GM12878 (cell line): ENCODE measurements at regions not wholly inside any gene's neighbourhood (a gene's known extent, or its start where the extent isn't known, plus 50 kb on each side); places are given as distances from the start of the nearest gene placed in this dataset.

ENCODE experiments used
- ATAC-seq: fragments of 200-7000 bp; cut with Tn5 transposase; 3 replicates; pipeline ENCODE4 v1.9.1; 2020; ENCODE audit warnings: mild to moderate bottlenecking, moderate library complexity
- BruUV-seq: library from RNA; stranded (reverse); fragments of 400-500 nt; replicated peaks from 2 replicates; lab custom pipeline; 2021; lab: Mats Ljungman, UMichigan
- CTCF ChIA-PET: fragments of 300-600 bp; sonication (Branson Sonifier 250); formaldehyde crosslinking; extraction: SDS; loops from one replicate; lab custom pipeline; 2021; ENCODE audit warnings: inconsistent platforms; lab: Yijun Ruan, JAX
- POLR2A ChIA-PET: fragments of 350-600 bp; formaldehyde crosslinking; extraction: SDS; loops from one replicate; lab custom pipeline; 2021; ENCODE audit warnings: inconsistent platforms; lab: Charles Lee
- RAD21 ChIA-PET: fragments of 300-600 bp; sonication (Branson Sonifier 250); formaldehyde crosslinking; loops from one replicate; lab custom pipeline; 2023; ENCODE audit warnings: antibody characterized with exemption; ENCODE audit not compliant: unreplicated experiment; lab: Charles Lee
- SMC1A ChIA-PET: fragments of 300-600 bp; sonication (Branson Sonifier 250); formaldehyde crosslinking; loops from one replicate; lab custom pipeline; 2023; ENCODE audit not compliant: unreplicated experiment, uncharacterized antibody; lab: Charles Lee
- DNase-seq: peaks from one replicate; pipeline ENCODE4 v3.0.0-alpha.2; 2011; ENCODE audit warnings: low read depth, low spot score
- FAIRE-seq: peaks from 3 replicates; lab custom pipeline; 2011; peaks lifted over from hg19 to GRCh38; lab: Jason Lieb, UNC
- H2AFZ ChIP-seq: 2 replicates; pipeline ENCODE4 v1.6.0; 2011; ENCODE audit warnings: low read depth, low read length, control low read depth; ENCODE audit not compliant: control insufficient read depth
- H3K27ac ChIP-seq: 2 replicates; pipeline ENCODE4 v1.5.1; 2011; ENCODE audit warnings: control low read depth; ENCODE audit not compliant: control insufficient read depth, insufficient read depth
- H3K27me3 ChIP-seq, 2 experiments: replicated peaks in 1 of 2; 2 replicates each; pipeline versions ENCODE4 v1.6.0 to v1.6.1; 2011; ENCODE audit warnings: low read length in 1 of 2; ENCODE audit not compliant: control insufficient read depth in 2 of 2, insufficient read depth in 2 of 2
- H3K36me3 ChIP-seq, 2 experiments: 2 replicates each; pipeline ENCODE4 v1.5.1; 2011; ENCODE audit warnings: low read length in 1 of 2; ENCODE audit not compliant: control insufficient read depth in 2 of 2, insufficient read depth in 2 of 2
- H3K4me1 ChIP-seq: 2 replicates; pipeline ENCODE4 v1.6.1; 2011; ENCODE audit warnings: mild to moderate bottlenecking, low read length, moderate library complexity, mixed read lengths; ENCODE audit not compliant: control insufficient read depth, insufficient read depth
- H3K4me2 ChIP-seq: 2 replicates; pipeline ENCODE4 v1.6.0; 2011; ENCODE audit warnings: control low read depth; ENCODE audit not compliant: control insufficient read depth, insufficient read depth
- H3K4me3 ChIP-seq: fragments of 200-600 bp; sonication (generic); 2 replicates; pipeline ENCODE4 v1.5.1; 2016
- H3K79me2 ChIP-seq: 2 replicates; pipeline ENCODE4 v1.6.0; 2011; ENCODE audit warnings: low read length; ENCODE audit not compliant: control insufficient read depth, insufficient read depth
- H3K9ac ChIP-seq: 2 replicates; pipeline ENCODE4 v1.8.0; 2011; ENCODE audit warnings: low read length, control low read depth, mixed read lengths; ENCODE audit not compliant: control insufficient read depth, insufficient read depth
- H3K9me3 ChIP-seq: replicated peaks from 3 replicates; pipeline ENCODE4 v1.5.1; 2011; ENCODE audit warnings: mild to moderate bottlenecking, low read length; ENCODE audit not compliant: control insufficient read depth, insufficient read depth
- H4K20me1 ChIP-seq: 2 replicates; pipeline ENCODE4 v1.6.0; 2011; ENCODE audit not compliant: control insufficient read depth, insufficient read depth
- ATF2 ChIP-seq: IDR thresholded peaks from 2 replicates; pipeline ENCODE4 v1.6.1; 2012; ENCODE audit warnings: low read length, inconsistent platforms
- CEBPB ChIP-seq, 2 experiments: fragments of 150-350 bp in 1 of 2; IDR thresholded peaks; 2 replicates each; pipeline ENCODE4 v1.6.1; 2012 to 2014; ENCODE audit warnings: low read depth in 2 of 2, low read length in 2 of 2, borderline replicate concordance in 1 of 2, inconsistent platforms in 1 of 2
- CEBPZ ChIP-seq: fragments of 150-350 bp; IDR thresholded peaks from 2 replicates; pipeline ENCODE4 v1.6.1; 2016; ENCODE audit warnings: low read depth, low read length
- E4F1 ChIP-seq: fragments of 450-650 bp; IDR thresholded peaks from 2 replicates; pipeline ENCODE4 v1.6.1; 2018; ENCODE audit warnings: borderline replicate concordance, mild to moderate bottlenecking; ENCODE audit not compliant: partially characterized antibody
- HDAC2 ChIP-seq: fragments of 200-600 bp; sonication (generic); IDR thresholded peaks from 2 replicates; pipeline ENCODE4 v1.6.1; 2017
- IKZF1 ChIP-seq: fragments of 450-650 bp; conservative IDR thresholded peaks from 2 replicates; pipeline ENCODE4 v1.6.1; 2017; ENCODE audit warnings: antibody characterized with exemption, mild to moderate bottlenecking
- IRF5 ChIP-seq: fragments of 450-650 bp; IDR thresholded peaks from 2 replicates; pipeline ENCODE4 v1.6.1; 2017; ENCODE audit warnings: borderline replicate concordance
- JUND ChIP-seq: IDR thresholded peaks from 2 replicates; pipeline ENCODE4 v1.6.1; 2012; ENCODE audit warnings: low read depth, mild to moderate bottlenecking, low read length, improper control_type of control experiment, moderate library complexity
- KDM1A ChIP-seq: fragments of 200-600 bp; sonication (generic); IDR thresholded peaks from 2 replicates; pipeline ENCODE4 v1.6.1; 2016; ENCODE audit warnings: borderline replicate concordance
- KLF5 ChIP-seq: fragments of 450-650 bp; IDR thresholded peaks from 2 replicates; pipeline ENCODE4 v1.6.1; 2014; ENCODE audit warnings: mild to moderate bottlenecking; ENCODE audit not compliant: partially characterized antibody
- LARP7 ChIP-seq: fragments of 450-650 bp; IDR thresholded peaks from 2 replicates; pipeline ENCODE4 v1.6.1; 2017; ENCODE audit warnings: mild to moderate bottlenecking
- PAX5 ChIP-seq: IDR thresholded peaks from 2 replicates; pipeline ENCODE4 v1.6.1; 2011; ENCODE audit warnings: low read depth, low read length, borderline replicate concordance
- PAX8 ChIP-seq: fragments of 450-650 bp; IDR thresholded peaks from 2 replicates; pipeline ENCODE4 v1.6.1; 2017; ENCODE audit warnings: mild to moderate bottlenecking, moderate library complexity
- PKNOX1 ChIP-seq: fragments of 450-650 bp; IDR thresholded peaks from 2 replicates; pipeline ENCODE4 v1.6.1; 2016; ENCODE audit warnings: mild to moderate bottlenecking
- ZNF24 ChIP-seq: fragments of 450-650 bp; IDR thresholded peaks from 2 replicates; pipeline ENCODE4 v1.6.1; 2017; ENCODE audit warnings: antibody characterized with exemption, mild to moderate bottlenecking
- WGBS: methylation state at CpG from one replicate; pipeline ENCODE4 v1.1.6; 2016; ENCODE audit warnings: low lambda C conversion rate; ENCODE audit not compliant: insufficient replicate concordance, insufficient coverage; ENCODE audit errors: missing lambda C conversion rate; 5-methylcytosine and 5-hydroxymethylcytosine counted together
- in situ Hi-C: fragments of 300-500 bp; cut with MboI; formaldehyde crosslinking; loops from 9 replicates; pipeline ENCODE4 v1.14.3; 2018; ENCODE audit warnings: mixed read lengths
- intact Hi-C: fragments of 100-400 bp; cut with micrococcal nuclease; formaldehyde crosslinking; loops from one replicate; pipeline ENCODE4 v1.14.2; 2022; ENCODE audit not compliant: unreplicated experiment

GRCh38 chr12:131230340-131231031 lies 276.8 kb downstream of the ADGRD1 start:
- CTCF ChIA-PET, result interaction anchor here (0.8 to 1.0 kb wide), 2 partner anchors 8 to 126 kb away, joined by 3 read pairs; no protein-coding TSS in a partner anchor
- Histone ChIP-seq H3K36me3 (no peaks in the 10 kb centered on the region), H3K9ac (no peak overlapping the region), H3K4me1 (no peaks in the 10 kb centered on the region), H3K4me2 (no peak overlapping the region), H3K79me2 (no peaks in the 10 kb centered on the region), H3K27ac (no peak overlapping the region), H2AFZ (no peak overlapping the region), H4K20me1 (no peaks in the 10 kb centered on the region), H3K4me3 (no peak overlapping the region), H3K27me3 (no peaks in the 10 kb centered on the region; a peak in 1 of 4 replicates), H3K9me3 (peaks cover 3% of the 10 kb centered on the region; the same call in 1 of the 3 replicates)
- ATAC-seq (no peak), DNase-seq (no peak), FAIRE-seq (no peak)
- POLR2A ChIA-PET, result no interaction called here
- no TSS peak for BruUV-seq
- in situ Hi-C loops (no loop called here), intact Hi-C loops (no loop called here)
- SMC1A ChIA-PET, result interaction anchor here (3.5 kb wide), 1 partner anchor 9 kb away, joined by 14 read pairs; no protein-coding TSS in a partner anchor
- WGBS, result 61% methylated on average over 17 of the region's 17 CpGs
- RAD21 ChIA-PET, result no interaction called here
- TF ChIP-seq KLF5 (no peak), HDAC2 (no peak), ZNF24 (no peak), CEBPB (IDR thresholded peaks at IDR 0.05; ENCODE audit: borderline replicate concordance in 1 of 2, low read depth in 2 of 2, low read length in 2 of 2) (no peak), LARP7 (no peak), PAX8 (no peak), JUND (no peak), E4F1 (no peak), IRF5 (no peak), IKZF1 (no peak), ATF2 (no peak), PKNOX1 (no peak), CEBPZ (no peak), KDM1A (no peak), PAX5 (no peak)
